ENCODE measurements at regions not wholly inside any gene's neighbourhood (a gene's known extent, or its start where the extent isn't known, plus 50 kb on each side); places are given as distances from the start of the nearest gene placed in this dataset.

DNA sequence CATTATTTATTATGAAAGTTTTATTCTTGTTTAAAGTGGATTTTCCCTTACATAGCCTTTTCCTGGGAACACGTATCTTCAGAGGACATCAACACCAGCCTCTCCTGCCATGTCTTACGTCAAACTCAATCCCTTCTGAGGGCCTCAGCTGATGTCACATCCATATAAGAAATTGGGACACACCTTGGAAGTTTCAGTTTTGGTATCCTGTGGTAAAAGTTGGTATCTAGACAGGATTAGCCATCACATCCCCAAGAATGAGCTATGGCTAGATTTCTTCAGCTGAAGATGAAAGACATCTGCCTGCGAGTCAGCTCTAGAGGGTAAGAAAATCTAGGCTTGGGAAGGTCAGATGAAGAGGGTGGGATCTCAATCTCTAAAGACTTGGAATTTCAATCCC lies 75.8 kb upstream of the ZNF516 start:
- Histone ChIP-seq H3K4me3 (ENCODE audit: low read depth, low read length) (no peak overlapping the region), H3K9me3 (ENCODE audit: control insufficient read depth, low read length) (no peaks in the 10 kb centered on the region), H2AFZ (no peak overlapping the region), H3K27ac (no peak overlapping the region), H3K4me2 (ENCODE audit: low read length) (no peak overlapping the region), H3K9ac (no peak overlapping the region), H3K36me3 (ENCODE audit: control insufficient read depth, insufficient read depth, low read length) (no peaks in the 10 kb centered on the region), H3K79me2 (no peaks in the 10 kb centered on the region), H3K27me3 (ENCODE audit: control insufficient read depth, insufficient read depth, low read length) (no peaks in the 10 kb centered on the region), H3K4me1 (no peaks in the 10 kb centered on the region)
- TF ChIP-seq, protein P1, sequence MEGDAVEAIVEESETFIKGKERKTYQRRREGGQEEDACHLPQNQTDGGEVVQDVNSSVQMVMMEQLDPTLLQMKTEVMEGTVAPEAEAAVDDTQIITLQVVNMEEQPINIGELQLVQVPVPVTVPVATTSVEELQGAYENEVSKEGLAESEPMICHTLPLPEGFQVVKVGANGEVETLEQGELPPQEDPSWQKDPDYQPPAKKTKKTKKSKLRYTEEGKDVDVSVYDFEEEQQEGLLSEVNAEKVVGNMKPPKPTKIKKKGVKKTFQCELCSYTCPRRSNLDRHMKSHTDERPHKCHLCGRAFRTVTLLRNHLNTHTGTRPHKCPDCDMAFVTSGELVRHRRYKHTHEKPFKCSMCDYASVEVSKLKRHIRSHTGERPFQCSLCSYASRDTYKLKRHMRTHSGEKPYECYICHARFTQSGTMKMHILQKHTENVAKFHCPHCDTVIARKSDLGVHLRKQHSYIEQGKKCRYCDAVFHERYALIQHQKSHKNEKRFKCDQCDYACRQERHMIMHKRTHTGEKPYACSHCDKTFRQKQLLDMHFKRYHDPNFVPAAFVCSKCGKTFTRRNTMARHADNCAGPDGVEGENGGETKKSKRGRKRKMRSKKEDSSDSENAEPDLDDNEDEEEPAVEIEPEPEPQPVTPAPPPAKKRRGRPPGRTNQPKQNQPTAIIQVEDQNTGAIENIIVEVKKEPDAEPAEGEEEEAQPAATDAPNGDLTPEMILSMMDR (IDR thresholded peaks at IDR 0.05) = no peak

DNA sequence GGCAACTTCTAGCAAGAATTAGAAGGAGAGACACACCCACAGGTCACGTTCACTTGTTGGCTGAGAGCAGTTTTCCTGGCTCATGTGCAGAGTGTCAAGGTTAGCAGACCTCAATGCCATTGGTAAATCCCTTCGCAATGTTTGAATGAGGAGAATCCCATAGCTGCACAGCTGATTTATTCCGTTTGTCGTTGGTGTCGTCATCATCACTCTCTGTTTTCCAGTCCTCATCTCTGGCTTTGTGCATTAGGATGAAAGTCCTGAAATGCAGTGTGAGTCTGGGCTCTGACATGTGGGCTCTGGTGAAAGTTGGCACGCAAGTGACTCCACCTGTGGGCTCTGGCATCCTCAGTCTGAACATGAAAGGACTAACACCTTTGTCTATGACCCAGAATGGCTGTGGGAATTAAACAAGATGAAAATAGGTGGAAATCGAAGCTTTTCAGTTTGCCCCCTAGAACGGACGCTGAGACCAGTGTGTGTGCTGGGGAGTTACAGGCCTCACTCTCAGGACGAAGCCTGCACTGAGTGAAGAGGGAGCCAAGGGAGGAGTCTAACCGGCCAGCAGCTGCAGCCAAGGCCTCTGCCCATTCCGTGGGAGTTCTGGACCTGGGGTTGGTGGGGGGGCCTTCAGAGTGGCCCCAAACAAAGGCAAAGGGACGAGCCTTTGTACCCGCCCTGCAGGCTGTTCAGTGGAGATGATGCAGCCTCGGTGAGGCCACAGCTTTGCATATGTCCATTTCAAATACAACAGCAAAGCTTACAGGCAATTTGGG lies 74.8 kb upstream of the ZNF516 start:
- no peak overlapping the region for H3K4me3 ChIP-seq (ENCODE audit: low read depth, low read length)
- no peaks in the 10 kb centered on the region for H3K9me3 ChIP-seq (ENCODE audit: control insufficient read depth, low read length)
- no peak overlapping the region for H3K4me2 ChIP-seq (ENCODE audit: low read length)
- no peak overlapping the region for H2AFZ ChIP-seq
- no peaks in the 10 kb centered on the region for H3K4me1 ChIP-seq
- TF ChIP-seq, protein P1 (IDR thresholded peaks at IDR 0.05) = no peak
- H3K9ac ChIP-seq = no peak overlapping the region
- no peak overlapping the region for H3K27ac ChIP-seq
- no peaks in the 10 kb centered on the region for H3K27me3 ChIP-seq (ENCODE audit: control insufficient read depth, insufficient read depth, low read length)
- no peaks in the 10 kb centered on the region for H3K79me2 ChIP-seq
- no peaks in the 10 kb centered on the region for H3K36me3 ChIP-seq (ENCODE audit: control insufficient read depth, insufficient read depth, low read length)

DNA sequence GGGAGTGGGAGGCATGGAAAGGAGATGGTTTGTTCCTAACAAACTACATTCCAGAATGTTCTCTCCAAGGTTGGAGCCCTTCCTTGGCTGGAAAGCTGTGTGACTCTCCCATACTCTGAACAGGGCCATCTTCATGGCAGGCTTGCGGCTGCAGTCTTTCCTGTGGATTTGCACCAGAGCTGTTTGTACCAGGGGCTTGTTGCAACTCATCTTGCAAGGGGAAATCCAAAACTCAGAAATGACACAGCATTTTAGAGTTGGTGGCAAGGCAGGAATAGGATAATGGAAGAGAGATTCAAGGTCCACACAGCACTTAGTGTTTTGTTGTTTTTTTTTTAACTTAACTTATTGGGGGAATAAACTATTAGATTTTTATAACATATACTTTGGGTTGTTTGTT lies 73.7 kb upstream of the ZNF516 start:
- Histone ChIP-seq H3K79me2 (no peaks in the 10 kb centered on the region), H3K27ac (no peak overlapping the region), H3K36me3 (ENCODE audit: control insufficient read depth, insufficient read depth, low read length) (no peaks in the 10 kb centered on the region), H3K27me3 (ENCODE audit: control insufficient read depth, insufficient read depth, low read length) (no peaks in the 10 kb centered on the region), H3K4me1 (no peaks in the 10 kb centered on the region), H2AFZ (no peak overlapping the region), H3K4me3 (ENCODE audit: low read depth, low read length) (no peak overlapping the region), H3K9me3 (ENCODE audit: control insufficient read depth, low read length) (no peaks in the 10 kb centered on the region), H3K4me2 (ENCODE audit: low read length) (no peak overlapping the region), H3K9ac (no peak overlapping the region)
- TF ChIP-seq, protein P1 (IDR thresholded peaks at IDR 0.05) = no peak

DNA sequence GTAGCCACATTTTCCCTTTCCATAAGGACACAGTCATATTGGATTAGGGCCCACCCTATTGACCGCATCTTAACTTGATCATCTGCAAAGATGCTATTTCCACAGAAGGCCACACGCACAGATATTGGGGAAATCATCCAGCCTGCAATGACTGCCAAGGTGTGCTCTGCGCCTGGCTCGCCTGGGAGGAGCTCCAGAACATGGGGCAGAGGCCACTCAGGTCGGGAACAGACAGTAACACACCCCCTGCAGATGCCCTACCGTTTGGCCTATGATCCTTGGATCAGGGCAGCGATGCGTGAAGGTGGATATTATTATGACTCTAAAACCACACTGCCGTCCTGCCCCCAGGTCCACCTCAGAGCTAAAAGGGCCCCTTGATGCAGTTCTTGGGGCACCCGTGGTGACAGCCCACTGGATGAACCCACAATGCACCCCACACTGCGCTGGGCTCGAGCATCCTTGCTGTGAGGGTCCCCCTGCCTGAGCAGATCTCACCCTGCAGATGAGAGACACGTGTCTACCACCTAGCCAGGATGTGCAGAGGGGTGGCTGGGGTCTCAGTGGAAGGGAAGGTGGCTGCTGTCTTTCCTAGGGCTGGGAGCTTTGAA lies 72.9 kb upstream of the ZNF516 start:
- H3K4me1 ChIP-seq = no peaks in the 10 kb centered on the region
- H3K9me3 ChIP-seq (ENCODE audit: control insufficient read depth, low read length) = no peaks in the 10 kb centered on the region
- TF ChIP-seq, protein P1 (IDR thresholded peaks at IDR 0.05) = no peak
- no peak overlapping the region for H3K4me2 ChIP-seq (ENCODE audit: low read length)
- H3K4me3 ChIP-seq (ENCODE audit: low read depth, low read length) = no peak overlapping the region
- H3K36me3 ChIP-seq (ENCODE audit: control insufficient read depth, insufficient read depth, low read length) = no peaks in the 10 kb centered on the region
- no peaks in the 10 kb centered on the region for H3K27me3 ChIP-seq (ENCODE audit: control insufficient read depth, insufficient read depth, low read length)
- no peaks in the 10 kb centered on the region for H3K79me2 ChIP-seq
- no peak overlapping the region for H2AFZ ChIP-seq
- H3K9ac ChIP-seq = no peak overlapping the region
- H3K27ac ChIP-seq = no peak overlapping the region

DNA sequence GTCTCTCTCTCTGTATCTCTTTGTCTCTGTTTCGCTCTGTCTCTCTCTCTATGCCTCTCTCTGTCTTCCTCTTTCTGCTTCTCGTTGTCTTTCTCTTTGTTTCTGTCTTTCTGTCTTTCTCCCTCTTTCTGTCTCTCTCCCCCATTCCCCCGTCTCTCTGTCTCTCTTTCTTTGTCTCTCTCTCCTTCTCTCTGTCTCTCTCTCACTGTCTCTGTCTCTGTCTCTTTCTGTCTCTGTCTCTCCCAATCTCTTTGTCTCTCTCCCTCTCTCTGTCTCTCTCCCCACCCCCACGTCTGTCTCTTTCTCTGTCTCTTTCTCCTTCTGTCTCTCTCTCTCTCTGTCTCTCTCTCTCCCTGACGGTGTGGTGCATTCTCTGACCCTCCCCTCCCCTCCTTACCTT lies 71.9 kb upstream of the ZNF516 start:
- H2AFZ ChIP-seq = no peak overlapping the region
- TF ChIP-seq, protein P1 (IDR thresholded peaks at IDR 0.05) = no peak
- no peak overlapping the region for H3K27ac ChIP-seq
- H3K9ac ChIP-seq = no peak overlapping the region
- no peaks in the 10 kb centered on the region for H3K9me3 ChIP-seq (ENCODE audit: control insufficient read depth, low read length)
- no peaks in the 10 kb centered on the region for H3K27me3 ChIP-seq (ENCODE audit: control insufficient read depth, insufficient read depth, low read length)
- H3K4me1 ChIP-seq = no peaks in the 10 kb centered on the region
- no peak overlapping the region for H3K4me3 ChIP-seq (ENCODE audit: low read depth, low read length)
- H3K4me2 ChIP-seq (ENCODE audit: low read length) = no peak overlapping the region
- H3K36me3 ChIP-seq (ENCODE audit: control insufficient read depth, insufficient read depth, low read length) = no peaks in the 10 kb centered on the region
- no peaks in the 10 kb centered on the region for H3K79me2 ChIP-seq
